ENCODE measurements at regions not wholly inside any gene's neighbourhood (a gene's known extent, or its start where the extent isn't known, plus 50 kb on each side); places are given as distances from the start of the nearest gene placed in this dataset.

DNA sequence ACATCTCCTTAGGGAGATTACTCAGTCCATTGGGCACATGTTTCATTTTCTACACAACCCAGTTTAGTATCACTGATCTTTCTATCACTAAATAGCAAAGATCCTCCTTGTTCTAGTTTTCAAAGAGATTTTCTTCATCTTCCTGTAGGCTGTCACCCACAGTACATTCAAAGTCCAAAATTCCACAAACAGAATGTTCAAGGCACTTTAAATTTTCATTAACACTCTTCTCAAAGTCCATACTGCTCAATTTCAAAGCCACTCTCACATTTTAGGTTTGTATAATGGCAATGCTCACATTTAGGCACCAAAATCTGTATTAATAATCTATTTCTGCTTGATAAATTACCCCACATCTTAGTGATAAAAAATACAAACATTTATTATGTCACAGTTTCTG, 152.8 kb downstream of the FSIP2 start:
- Mint-ChIP-seq H3K9me3 (peaks cover 0 to 2% (median 0%) of the 10 kb centered on the region in 11 donors), H3K27me3 (no peaks in the 10 kb centered on the region), H3K4me3 (no peak overlapping the region), H3K4me1 (no peaks in the 10 kb centered on the region), H3K27ac (no peak overlapping the region), H3K36me3 (peaks cover 0 to 7% (median 3%) of the 10 kb centered on the region in 5 donors)
- no peaks in the 10 kb centered on the region for H3K9me3 ChIP-seq (ENCODE audit: control insufficient read depth in 2 of 3, low read length in 3 of 3)
- intact Hi-C loops (cut with micrococcal nuclease) = no loop called here
- ChIA-PET POLR2A (no interaction called here), CTCF (no interaction called here)
- no peaks in the 10 kb centered on the region for H3K36me3 ChIP-seq (ENCODE audit: control insufficient read depth in 2 of 3, insufficient read depth in 3 of 3, low read length in 3 of 3)
- H3K4me3 ChIP-seq (ENCODE audit: low read length) = no peak overlapping the region
- DNase-seq (no peak), ATAC-seq (no peak)
- no peaks in the 10 kb centered on the region for H3K27me3 ChIP-seq (ENCODE audit: control insufficient read depth in 2 of 2, insufficient read depth in 2 of 2, low read length in 2 of 2)
- H3K27ac ChIP-seq (ENCODE audit: low read depth, low read length) = no peak overlapping the region
- no peaks in the 10 kb centered on the region for H3K4me1 ChIP-seq (ENCODE audit: control insufficient read depth in 2 of 2, insufficient read depth in 2 of 2, low read length in 2 of 2)

DNA sequence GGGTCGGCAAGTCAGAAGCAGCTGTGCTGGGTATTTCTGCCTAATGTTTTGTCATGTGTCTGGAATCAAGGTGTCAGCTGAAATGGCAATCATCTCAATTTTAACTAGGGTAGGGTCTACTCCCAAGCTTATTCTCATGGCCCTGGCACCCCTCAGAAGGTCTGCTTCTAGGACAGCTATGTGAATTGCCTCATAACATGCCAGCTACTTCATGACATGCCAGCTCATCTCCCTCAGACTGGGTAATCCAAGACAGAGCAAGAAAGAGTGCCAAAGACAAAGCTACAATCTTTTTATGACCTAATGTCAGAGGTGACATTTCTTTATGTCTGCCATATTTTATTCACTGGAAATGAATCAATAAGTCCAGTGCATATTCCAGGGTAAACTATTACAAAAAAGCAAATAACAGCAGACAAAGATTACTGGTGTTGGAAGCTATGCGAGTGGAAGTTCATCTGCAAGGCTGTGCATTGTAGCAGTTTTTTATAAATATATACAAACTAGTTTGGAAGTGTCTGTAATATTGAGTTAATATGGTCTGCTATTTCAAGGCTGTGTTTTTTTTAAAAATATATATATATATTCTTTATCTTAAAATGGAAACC, 153.3 kb downstream of the FSIP2 start:
- no peak overlapping the region for H3K27ac ChIP-seq (ENCODE audit: low read depth, low read length)
- Mint-ChIP-seq H3K4me1 (no peaks in the 10 kb centered on the region), H3K27me3 (no peaks in the 10 kb centered on the region), H3K9me3 (peaks cover 0 to 2% (median 0%) of the 10 kb centered on the region in 11 donors), H3K4me3 (no peak overlapping the region), H3K36me3 (peaks cover 0 to 7% (median 3%) of the 10 kb centered on the region in 5 donors), H3K27ac (no peak overlapping the region)
- no peak overlapping the region for H3K4me3 ChIP-seq (ENCODE audit: low read length)
- intact Hi-C loops (cut with micrococcal nuclease) = no loop called here
- no peaks in the 10 kb centered on the region for H3K9me3 ChIP-seq (ENCODE audit: control insufficient read depth in 2 of 3, low read length in 3 of 3)
- no peaks in the 10 kb centered on the region for H3K36me3 ChIP-seq (ENCODE audit: control insufficient read depth in 2 of 3, insufficient read depth in 3 of 3, low read length in 3 of 3)
- ATAC-seq = no peak
- DNase-seq = no peak
- ChIA-PET POLR2A (no interaction called here), CTCF (interaction anchor here (0.6 kb wide), 1 partner anchor 42 kb away, joined by 3 read pairs; no protein-coding TSS in a partner anchor)
- no peaks in the 10 kb centered on the region for H3K4me1 ChIP-seq (ENCODE audit: control insufficient read depth in 2 of 2, insufficient read depth in 2 of 2, low read length in 2 of 2)
- no peaks in the 10 kb centered on the region for H3K27me3 ChIP-seq (ENCODE audit: control insufficient read depth in 2 of 2, insufficient read depth in 2 of 2, low read length in 2 of 2)

DNA sequence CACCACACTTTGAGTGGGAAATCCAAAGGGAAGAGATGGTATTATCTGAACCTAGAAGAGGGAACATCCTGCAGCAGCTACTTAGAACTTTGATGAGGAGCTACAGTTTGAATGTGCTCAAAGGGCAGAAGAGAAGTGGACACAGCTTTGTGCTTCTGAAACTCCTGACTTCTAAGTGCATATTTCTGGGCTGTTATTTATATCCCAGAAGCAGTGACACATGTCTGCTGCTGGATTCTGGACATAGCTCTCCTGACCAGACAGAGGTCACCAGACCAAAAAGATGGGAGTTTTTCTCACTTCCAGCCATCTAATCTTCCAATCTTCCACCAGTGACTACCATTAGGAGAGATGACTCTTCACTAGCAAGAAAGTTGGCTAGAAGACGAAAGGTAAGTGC, 153.9 kb downstream of the FSIP2 start:
- intact Hi-C loops (cut with micrococcal nuclease) = no loop called here
- no peaks in the 10 kb centered on the region for H3K4me1 ChIP-seq (ENCODE audit: control insufficient read depth in 2 of 2, insufficient read depth in 2 of 2, low read length in 2 of 2)
- no peak overlapping the region for H3K27ac Mint-ChIP-seq
- no peak overlapping the region for H3K4me3 Mint-ChIP-seq
- ChIA-PET CTCF (interaction anchor here (0.6 kb wide), 1 partner anchor 41 kb away, joined by 3 read pairs; no protein-coding TSS in a partner anchor), POLR2A (no interaction called here)
- DNase-seq = no peak
- peaks cover 0 to 7% (median 3%) of the 10 kb centered on the region in 5 donors for H3K36me3 Mint-ChIP-seq
- peaks cover 0 to 2% (median 0%) of the 10 kb centered on the region in 11 donors for H3K9me3 Mint-ChIP-seq
- no peak overlapping the region for H3K27ac ChIP-seq (ENCODE audit: low read depth, low read length)
- H3K4me1 Mint-ChIP-seq = no peaks in the 10 kb centered on the region
- no peaks in the 10 kb centered on the region for H3K27me3 Mint-ChIP-seq
- H3K4me3 ChIP-seq (ENCODE audit: low read length) = no peak overlapping the region
- no peaks in the 10 kb centered on the region for H3K9me3 ChIP-seq (ENCODE audit: control insufficient read depth in 2 of 3, low read length in 3 of 3)
- H3K27me3 ChIP-seq (ENCODE audit: control insufficient read depth in 2 of 2, insufficient read depth in 2 of 2, low read length in 2 of 2) = no peaks in the 10 kb centered on the region
- no peaks in the 10 kb centered on the region for H3K36me3 ChIP-seq (ENCODE audit: control insufficient read depth in 2 of 3, insufficient read depth in 3 of 3, low read length in 3 of 3)
- ATAC-seq = no peak

DNA sequence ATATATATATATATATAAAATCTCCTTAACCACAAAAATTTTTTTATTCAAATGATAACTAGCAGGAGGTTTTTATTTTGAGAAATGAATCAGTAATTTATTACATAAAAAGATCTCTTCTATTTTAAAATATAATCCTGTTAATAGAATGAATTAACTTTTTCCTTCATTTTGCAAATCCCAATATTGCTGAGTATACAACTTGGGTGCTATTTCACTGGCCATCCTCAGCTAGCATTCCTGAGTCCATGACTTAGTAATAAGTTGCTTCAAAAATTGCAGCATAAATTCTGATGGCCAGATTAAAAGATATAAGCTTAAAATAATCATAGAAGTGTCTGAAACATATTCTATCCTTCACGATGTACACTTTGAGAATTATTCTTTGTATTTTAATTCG, 155.6 kb downstream of the FSIP2 start:
- no peaks in the 10 kb centered on the region for H3K27me3 ChIP-seq (ENCODE audit: control insufficient read depth in 2 of 2, insufficient read depth in 2 of 2, low read length in 2 of 2)
- H3K9me3 ChIP-seq (ENCODE audit: control insufficient read depth in 2 of 3, low read length in 3 of 3) = no peaks in the 10 kb centered on the region
- H3K4me3 ChIP-seq (ENCODE audit: low read length) = no peak overlapping the region
- Mint-ChIP-seq H3K27ac (no peak overlapping the region), H3K4me1 (no peaks in the 10 kb centered on the region), H3K36me3 (peaks cover 0 to 7% (median 0%) of the 10 kb centered on the region in 5 donors), H3K27me3 (no peaks in the 10 kb centered on the region), H3K9me3 (peaks cover 0 to 1% (median 0%) of the 10 kb centered on the region in 11 donors), H3K4me3 (no peak overlapping the region)
- ATAC-seq (no peak), DNase-seq (no peak)
- ChIA-PET POLR2A (no interaction called here), CTCF (no interaction called here)
- no peaks in the 10 kb centered on the region for H3K4me1 ChIP-seq (ENCODE audit: control insufficient read depth in 2 of 2, insufficient read depth in 2 of 2, low read length in 2 of 2)
- H3K27ac ChIP-seq (ENCODE audit: low read depth, low read length) = no peak overlapping the region
- intact Hi-C loops (cut with micrococcal nuclease) = no loop called here
- H3K36me3 ChIP-seq (ENCODE audit: control insufficient read depth in 2 of 3, insufficient read depth in 3 of 3, low read length in 3 of 3) = no peaks in the 10 kb centered on the region

DNA sequence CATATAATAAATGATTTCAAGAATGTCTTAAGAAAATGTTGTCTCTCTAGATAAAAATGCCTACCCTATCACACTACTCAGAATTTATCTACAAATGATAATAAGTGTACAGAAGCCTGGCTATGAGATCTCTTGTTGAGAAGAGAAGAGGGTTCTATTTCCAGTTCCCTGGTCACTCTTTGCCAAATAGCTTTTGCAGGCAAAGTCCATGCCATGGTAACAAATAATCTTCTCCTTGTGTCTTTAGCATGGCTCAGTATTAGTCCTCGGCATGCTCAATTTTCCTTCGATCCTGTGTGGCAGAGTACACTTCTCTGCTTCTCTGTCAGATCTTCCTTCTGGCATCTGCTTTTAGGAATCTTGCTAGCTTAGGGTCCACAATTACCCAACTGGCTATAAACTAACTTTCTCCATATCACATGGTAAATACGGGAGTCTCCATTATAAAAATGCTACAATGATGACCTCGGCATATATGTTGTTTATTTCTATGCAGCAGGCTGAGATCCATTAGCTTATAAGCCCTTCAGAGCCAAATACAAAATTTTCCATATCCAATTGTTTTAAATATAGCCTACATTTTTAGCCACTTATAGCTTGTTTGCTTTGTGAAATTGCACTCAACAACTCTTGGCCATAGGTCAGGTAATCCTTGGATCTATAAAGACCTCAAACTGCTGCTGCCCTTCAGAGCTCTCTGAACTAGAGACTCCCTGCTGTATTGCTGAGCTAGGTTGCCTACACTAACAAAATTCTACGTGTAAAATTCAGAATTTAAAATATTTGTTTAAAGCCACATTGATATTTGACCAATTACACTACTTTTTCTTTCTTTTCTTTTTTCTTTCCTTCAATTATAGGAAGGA, 157.5 kb downstream of the FSIP2 start:
- Histone ChIP-seq H3K4me1 (ENCODE audit: control insufficient read depth in 2 of 2, insufficient read depth in 2 of 2, low read length in 2 of 2) (no peaks in the 10 kb centered on the region), H3K27ac (ENCODE audit: low read depth, low read length) (no peak overlapping the region), H3K4me3 (ENCODE audit: low read length) (no peak overlapping the region), H3K27me3 (ENCODE audit: control insufficient read depth in 2 of 2, insufficient read depth in 2 of 2, low read length in 2 of 2) (no peaks in the 10 kb centered on the region), H3K36me3 (ENCODE audit: control insufficient read depth in 2 of 3, insufficient read depth in 3 of 3, low read length in 3 of 3) (no peaks in the 10 kb centered on the region), H3K9me3 (ENCODE audit: control insufficient read depth in 2 of 3, low read length in 3 of 3) (no peaks in the 10 kb centered on the region)
- Mint-ChIP-seq H3K27me3 (no peaks in the 10 kb centered on the region), H3K4me3 (no peak overlapping the region), H3K9me3 (peaks cover 0 to 1% (median 0%) of the 10 kb centered on the region in 11 donors), H3K36me3 (peaks cover 0 to 4% (median 0%) of the 10 kb centered on the region in 5 donors), H3K4me1 (no peaks in the 10 kb centered on the region), H3K27ac (no peak overlapping the region)
- no peak for ATAC-seq
- POLR2A ChIA-PET = no interaction called here
- CTCF ChIA-PET = no interaction called here
- intact Hi-C loops (cut with micrococcal nuclease) = no loop called here
- no peak for DNase-seq

DNA sequence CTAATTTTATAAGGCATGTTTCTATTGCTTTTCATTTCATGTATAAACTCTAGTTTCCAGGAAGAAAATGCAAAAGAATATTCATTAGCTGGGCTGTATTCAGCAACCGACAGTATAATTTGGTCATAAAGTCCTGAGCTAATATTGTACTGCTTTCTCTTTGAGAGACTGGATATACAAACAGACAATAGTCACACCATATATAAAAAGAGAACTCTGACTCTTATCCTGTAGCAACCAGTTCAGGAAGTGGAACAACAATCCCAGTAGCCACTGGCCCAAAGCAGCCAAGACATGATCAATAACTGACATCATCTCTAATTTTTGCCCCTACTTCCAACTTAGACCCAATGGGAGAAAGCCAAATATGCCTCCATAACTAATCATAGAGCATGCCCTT, 160.8 kb downstream of the FSIP2 start:
- Mint-ChIP-seq H3K27ac (no peak overlapping the region), H3K27me3 (no peaks in the 10 kb centered on the region), H3K36me3 (no peaks in the 10 kb centered on the region), H3K4me3 (no peak overlapping the region), H3K4me1 (no peaks in the 10 kb centered on the region), H3K9me3 (peaks cover 0 to 1% (median 0%) of the 10 kb centered on the region in 11 donors)
- no peak overlapping the region for H3K27ac ChIP-seq (ENCODE audit: low read depth, low read length)
- no peaks in the 10 kb centered on the region for H3K9me3 ChIP-seq (ENCODE audit: control insufficient read depth in 2 of 3, low read length in 3 of 3)
- ChIA-PET CTCF (no interaction called here), POLR2A (no interaction called here)
- DNase-seq = no peak
- H3K4me1 ChIP-seq (ENCODE audit: control insufficient read depth in 2 of 2, insufficient read depth in 2 of 2, low read length in 2 of 2) = no peaks in the 10 kb centered on the region
- no peaks in the 10 kb centered on the region for H3K36me3 ChIP-seq (ENCODE audit: control insufficient read depth in 2 of 3, insufficient read depth in 3 of 3, low read length in 3 of 3)
- ATAC-seq = no peak
- H3K4me3 ChIP-seq (ENCODE audit: low read length) = no peak overlapping the region
- no peaks in the 10 kb centered on the region for H3K27me3 ChIP-seq (ENCODE audit: control insufficient read depth in 2 of 2, insufficient read depth in 2 of 2, low read length in 2 of 2)
- intact Hi-C loops (cut with micrococcal nuclease) = no loop called here

DNA sequence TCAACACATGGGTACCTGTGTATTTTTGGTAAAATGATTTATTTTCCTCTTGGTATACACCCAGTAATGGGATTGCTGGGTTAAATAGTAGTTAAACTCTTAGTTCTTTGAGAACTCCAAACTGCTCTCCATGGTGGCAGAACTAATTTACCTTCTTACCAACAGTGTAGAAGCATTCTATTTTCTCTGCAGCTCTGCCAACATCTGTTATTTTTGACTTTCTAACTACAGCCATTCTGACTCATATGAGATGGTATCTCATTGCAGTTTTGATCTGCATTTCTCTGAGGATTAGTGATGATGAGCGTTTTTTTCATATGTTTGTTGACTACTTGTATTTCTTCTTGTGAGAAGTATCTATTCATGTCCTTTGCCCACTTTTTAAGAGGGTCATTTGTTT, 180.6 kb downstream of the FSIP2 start:
- Mint-ChIP-seq H3K9me3 (peaks cover 0 to 13% (median 0%) of the 10 kb centered on the region in 11 donors), H3K4me3 (no peak overlapping the region), H3K27me3 (no peaks in the 10 kb centered on the region), H3K27ac (no peak overlapping the region), H3K4me1 (peaks cover 0 to 2% (median 0%) of the 10 kb centered on the region in 7 donors), H3K36me3 (peaks cover 0 to 3% (median 0%) of the 10 kb centered on the region in 5 donors)
- ATAC-seq = no peak
- CTCF ChIA-PET = no interaction called here
- H3K27ac ChIP-seq (ENCODE audit: low read depth, low read length) = no peak overlapping the region
- intact Hi-C loops (cut with micrococcal nuclease) = no loop called here
- no peaks in the 10 kb centered on the region for H3K36me3 ChIP-seq (ENCODE audit: control insufficient read depth in 2 of 3, insufficient read depth in 3 of 3, low read length in 3 of 3)
- H3K9me3 ChIP-seq (ENCODE audit: control insufficient read depth in 2 of 3, low read length in 3 of 3) = no peaks in the 10 kb centered on the region
- H3K4me3 ChIP-seq (ENCODE audit: low read length) = no peak overlapping the region
- no peaks in the 10 kb centered on the region for H3K27me3 ChIP-seq (ENCODE audit: control insufficient read depth in 2 of 2, insufficient read depth in 2 of 2, low read length in 2 of 2)
- no peak for DNase-seq
- H3K4me1 ChIP-seq (ENCODE audit: control insufficient read depth in 2 of 2, insufficient read depth in 2 of 2, low read length in 2 of 2) = no peaks in the 10 kb centered on the region
- POLR2A ChIA-PET = no interaction called here

Data from naive thymus-derived CD4-positive, alpha-beta T cell (primary cell).